H9 (cell line): ENCODE measurements at regions not wholly inside any gene's neighbourhood (a gene's known extent, or its start where the extent isn't known, plus 50 kb on each side); places are given as distances from the start of the nearest gene placed in this dataset.

Experiments used
- DNase-seq: peaks from one replicate; pipeline ENCODE4 v3.0.0-alpha.2; 2017
- H2AFZ ChIP-seq: one replicate; pipeline ENCODE4 v1.6.1; 2013; ENCODE audit warnings: mild to moderate bottlenecking, low read length, control low read depth, moderate library complexity
- H2AK5ac ChIP-seq: 2 replicates; pipeline ENCODE4 v1.6.1; 2013; ENCODE audit warnings: low read length, control low read depth, mixed read lengths; ENCODE audit not compliant: insufficient read length
- H2BK120ac ChIP-seq: one replicate; pipeline ENCODE4 v1.6.1; 2013; ENCODE audit warnings: low read depth, mild to moderate bottlenecking, low read length, control low read depth, inconsistent platforms; ENCODE audit not compliant: poor library complexity, severe bottlenecking
- H2BK12ac ChIP-seq: 2 replicates; pipeline ENCODE4 v1.6.1; 2013; ENCODE audit warnings: low read length, control low read depth, mixed read lengths, low read depth; ENCODE audit not compliant: insufficient read length
- H2BK15ac ChIP-seq: 2 replicates; pipeline ENCODE4 v1.6.1; 2013; ENCODE audit warnings: low read depth, low read length, control low read depth
- H2BK20ac ChIP-seq: one replicate; pipeline ENCODE4 v1.6.1; 2013; ENCODE audit warnings: low read depth, mild to moderate bottlenecking, low read length, control low read depth, inconsistent platforms; ENCODE audit not compliant: poor library complexity, severe bottlenecking
- H2BK5ac ChIP-seq: 2 replicates; pipeline ENCODE4 v1.6.1; 2013; ENCODE audit warnings: low read length, control low read depth, mixed read lengths; ENCODE audit not compliant: insufficient read length
- H3K14ac ChIP-seq: 2 replicates; pipeline ENCODE4 v1.6.1; 2013; ENCODE audit warnings: low read length, control low read depth; ENCODE audit not compliant: insufficient read depth
- H3K18ac ChIP-seq: 2 replicates; pipeline ENCODE4 v1.6.1; 2013; ENCODE audit warnings: low read depth, mild to moderate bottlenecking, mixed read lengths, low read length, control low read depth; ENCODE audit not compliant: insufficient read length
- H3K23ac ChIP-seq: 2 replicates; pipeline ENCODE4 v1.6.1; 2013; ENCODE audit warnings: low read length, control low read depth, mixed read lengths, low read depth; ENCODE audit not compliant: insufficient read length
- H3K23me2 ChIP-seq: 2 replicates; pipeline ENCODE4 v1.6.1; 2013; ENCODE audit warnings: low read depth, mild to moderate bottlenecking, mixed read lengths, low read length, control low read depth; ENCODE audit not compliant: insufficient read length, poor library complexity, severe bottlenecking
- H3K27ac ChIP-seq: 2 replicates; pipeline ENCODE4 v1.5.1; 2013; ENCODE audit warnings: low read length, control low read depth, mixed read lengths, low read depth; ENCODE audit not compliant: insufficient read length
- H3K27me3 ChIP-seq: 2 replicates; pipeline ENCODE4 v1.6.1; 2013; ENCODE audit warnings: low read length, control low read depth, inconsistent platforms; ENCODE audit not compliant: insufficient read depth
- H3K4ac ChIP-seq: 2 replicates; pipeline ENCODE4 v1.6.1; 2013; ENCODE audit warnings: low read depth, mild to moderate bottlenecking, control low read depth, inconsistent platforms, low read length, moderate library complexity
- H3K4me1 ChIP-seq: 2 replicates; pipeline ENCODE4 v1.6.1; 2013; ENCODE audit warnings: low read length, control low read depth, inconsistent platforms; ENCODE audit not compliant: insufficient read depth
- H3K4me2 ChIP-seq: 2 replicates; pipeline ENCODE4 v1.6.1; 2013; ENCODE audit warnings: low read length, control low read depth, mixed read lengths; ENCODE audit not compliant: insufficient read length, insufficient read depth
- H3K56ac ChIP-seq: 2 replicates; pipeline ENCODE4 v1.6.1; 2013; ENCODE audit warnings: low read depth, mild to moderate bottlenecking, mixed read lengths, low read length, control low read depth; ENCODE audit not compliant: insufficient read length
- H3K79me1 ChIP-seq: 2 replicates; pipeline ENCODE4 v1.6.1; 2013; ENCODE audit warnings: low read depth, mild to moderate bottlenecking, moderate library complexity, low read length, control low read depth, inconsistent platforms; ENCODE audit not compliant: insufficient read depth, poor library complexity, severe bottlenecking
- H3K79me2 ChIP-seq: 2 replicates; pipeline ENCODE4 v1.6.1; 2013; ENCODE audit warnings: low read length, control low read depth, inconsistent platforms; ENCODE audit not compliant: insufficient read depth
- H3K9ac ChIP-seq: 2 replicates; pipeline ENCODE4 v1.6.1; 2013; ENCODE audit warnings: low read length, control low read depth, mixed read lengths; ENCODE audit not compliant: insufficient read length; ENCODE audit errors: extremely low read depth
- H3K9me3 ChIP-seq: one replicate; pipeline ENCODE4 v1.6.1; 2013; ENCODE audit warnings: low read depth, low read length, inconsistent platforms; ENCODE audit not compliant: control insufficient read depth
- H3T11ph ChIP-seq: one replicate; pipeline ENCODE4 v1.6.1; 2013; ENCODE audit warnings: mild to moderate bottlenecking, low read length, control low read depth, inconsistent platforms
- H4K20me1 ChIP-seq: one replicate; pipeline ENCODE4 v1.6.1; 2013; ENCODE audit not compliant: control insufficient read depth, insufficient read length, insufficient read depth
- H4K5ac ChIP-seq: 2 replicates; pipeline ENCODE4 v1.6.1; 2013; ENCODE audit warnings: low read depth, mild to moderate bottlenecking, mixed read lengths, low read length, control low read depth; ENCODE audit not compliant: insufficient read length
- H4K8ac ChIP-seq: replicated peaks from 2 replicates; pipeline ENCODE4 v1.6.1; 2013; ENCODE audit warnings: low read length, control low read depth, mixed read lengths, low read depth; ENCODE audit not compliant: insufficient read length
- H4K91ac ChIP-seq: 2 replicates; pipeline ENCODE4 v1.6.1; 2013; ENCODE audit warnings: low read depth, mild to moderate bottlenecking, moderate library complexity, mixed read lengths, low read length, control low read depth; ENCODE audit not compliant: insufficient read length
- H3K27ac Mint-ChIP-seq, 3 experiments: 2 replicates in 2 of 3; 3 replicates in 1 of 3; pipeline ENCODE4 v1.8.0; 2020 to 2021; ENCODE audit warnings: mixed read lengths in 3 of 3, mild to moderate bottlenecking in 1 of 3, moderate library complexity in 1 of 3
- H3K27me3 Mint-ChIP-seq: 2 replicates; pipeline ENCODE4 v1.8.0; 2021; ENCODE audit warnings: low read depth, mild to moderate bottlenecking, moderate library complexity, mixed read lengths
- H3K36me3 Mint-ChIP-seq, 3 experiments: 2 replicates in 2 of 3; 3 replicates in 1 of 3; pipeline ENCODE4 v1.8.0; 2020 to 2021; ENCODE audit warnings: low read depth in 3 of 3, mixed read lengths in 3 of 3; ENCODE audit not compliant: insufficient read depth in 1 of 3
- H3K4me1 Mint-ChIP-seq, 2 experiments: 2 replicates each; pipeline ENCODE4 v1.8.0; 2020; ENCODE audit warnings: mixed read lengths in 2 of 2
- H3K4me3 Mint-ChIP-seq, 2 experiments: 2 replicates in 1 of 2; 3 replicates in 1 of 2; pipeline ENCODE4 v1.8.0; 2020 to 2021; ENCODE audit warnings: mild to moderate bottlenecking in 2 of 2, mixed read lengths in 2 of 2, moderate library complexity in 1 of 2
- H3K9me3 Mint-ChIP-seq, 2 experiments: 2 replicates in 1 of 2; 3 replicates in 1 of 2; pipeline ENCODE4 v1.8.0; 2020; ENCODE audit warnings: mild to moderate bottlenecking in 2 of 2, mixed read lengths in 2 of 2, moderate library complexity in 1 of 2
- WGBS: extraction: QIAGEN DNeasy Blood & Tissue Kit; methylation state at CpG from one replicate; pipeline ENCODE4 v1.1.7; 2013; ENCODE audit warnings: missing lambda C conversion rate, low lambda C conversion rate, mixed read lengths; ENCODE audit not compliant: insufficient read length; ENCODE audit errors: extremely low coverage; 5-methylcytosine and 5-hydroxymethylcytosine counted together
- TF ChIP-seq, protein P1 (sequence below): fragments of 200-600 bp; sonication (generic); conservative IDR thresholded peaks from 3 replicates; pipeline ENCODE4 v1.8.0; 2021; ENCODE audit warnings: antibody characterized with exemption, mild to moderate bottlenecking

DNA sequence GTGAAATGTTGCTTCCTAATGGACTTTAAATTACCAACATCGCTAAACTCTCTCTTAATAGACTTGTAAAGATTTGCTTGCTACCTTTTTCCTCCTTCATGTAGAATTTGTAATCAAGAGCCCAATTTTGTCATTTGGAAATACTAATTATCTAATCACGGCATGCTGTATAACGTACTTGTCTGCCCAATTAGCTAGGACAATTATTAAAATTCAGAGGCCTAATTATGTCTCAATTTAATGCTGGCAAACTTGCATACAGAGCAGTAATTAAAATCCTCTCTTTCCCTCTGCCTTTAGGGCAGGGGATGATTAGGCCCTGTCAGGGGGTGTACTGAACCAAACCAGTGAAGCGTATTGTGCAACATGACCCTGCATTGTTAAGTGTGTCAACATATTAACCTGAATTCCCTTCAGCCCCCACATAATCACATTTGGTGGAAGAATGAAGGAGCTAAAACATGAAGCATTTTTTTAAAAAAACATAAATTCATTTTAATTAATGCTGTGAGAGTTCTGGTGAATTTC lies 137.4 kb upstream of the BARHL2 start:
- H3K23me2 ChIP-seq, result peaks cover 15% of the 10 kb centered on the region
- H2AK5ac ChIP-seq, result no peak overlapping the region
- H3K18ac ChIP-seq, result no peak overlapping the region
- H3K79me1 ChIP-seq, result no peaks in the 10 kb centered on the region
- H3K27ac ChIP-seq, result no peak overlapping the region
- H2BK12ac ChIP-seq, result no peak overlapping the region
- H4K20me1 ChIP-seq, result no peaks in the 10 kb centered on the region
- no peak overlapping the region for H2BK5ac ChIP-seq
- DNase-seq, result no peak
- H3K23ac ChIP-seq, result no peak overlapping the region
- no peak overlapping the region for H4K8ac ChIP-seq
- H3K79me2 ChIP-seq, result no peaks in the 10 kb centered on the region
- no peak overlapping the region for H2AFZ ChIP-seq
- no peak overlapping the region for H2BK20ac ChIP-seq
- H3K36me3 Mint-ChIP-seq, result no peaks in the 10 kb centered on the region; a peak in 1 of 7 replicates
- no peak overlapping the region for H3K4me2 ChIP-seq
- peaks cover 41% of the 10 kb centered on the region for H3K27me3 Mint-ChIP-seq
- H3K14ac ChIP-seq, result no peak overlapping the region
- no peak overlapping the region for H3T11ph ChIP-seq
- TF ChIP-seq, protein P1, sequence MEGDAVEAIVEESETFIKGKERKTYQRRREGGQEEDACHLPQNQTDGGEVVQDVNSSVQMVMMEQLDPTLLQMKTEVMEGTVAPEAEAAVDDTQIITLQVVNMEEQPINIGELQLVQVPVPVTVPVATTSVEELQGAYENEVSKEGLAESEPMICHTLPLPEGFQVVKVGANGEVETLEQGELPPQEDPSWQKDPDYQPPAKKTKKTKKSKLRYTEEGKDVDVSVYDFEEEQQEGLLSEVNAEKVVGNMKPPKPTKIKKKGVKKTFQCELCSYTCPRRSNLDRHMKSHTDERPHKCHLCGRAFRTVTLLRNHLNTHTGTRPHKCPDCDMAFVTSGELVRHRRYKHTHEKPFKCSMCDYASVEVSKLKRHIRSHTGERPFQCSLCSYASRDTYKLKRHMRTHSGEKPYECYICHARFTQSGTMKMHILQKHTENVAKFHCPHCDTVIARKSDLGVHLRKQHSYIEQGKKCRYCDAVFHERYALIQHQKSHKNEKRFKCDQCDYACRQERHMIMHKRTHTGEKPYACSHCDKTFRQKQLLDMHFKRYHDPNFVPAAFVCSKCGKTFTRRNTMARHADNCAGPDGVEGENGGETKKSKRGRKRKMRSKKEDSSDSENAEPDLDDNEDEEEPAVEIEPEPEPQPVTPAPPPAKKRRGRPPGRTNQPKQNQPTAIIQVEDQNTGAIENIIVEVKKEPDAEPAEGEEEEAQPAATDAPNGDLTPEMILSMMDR, result no peak
- no peak overlapping the region for H3K27ac Mint-ChIP-seq
- no peaks in the 10 kb centered on the region for H3K9me3 ChIP-seq
- WGBS, result no CpG with 5 or more reads among the region's 4 CpGs
- H3K4me1 ChIP-seq, result no peaks in the 10 kb centered on the region; the same call in 1 of the 2 replicates
- H2BK15ac ChIP-seq, result no peak overlapping the region
- H4K5ac ChIP-seq, result no peak overlapping the region
- H4K91ac ChIP-seq, result no peak overlapping the region
- no peak overlapping the region for H3K4ac ChIP-seq
- peaks cover 9 to 18% of the 10 kb centered on the region in 2 experiments for H3K4me1 Mint-ChIP-seq
- no peaks in the 10 kb centered on the region for H3K9me3 Mint-ChIP-seq
- no peak overlapping the region for H3K9ac ChIP-seq
- no peak overlapping the region for H3K56ac ChIP-seq
- H3K27me3 ChIP-seq, result peaks cover 18% of the 10 kb centered on the region
- no peak overlapping the region for H2BK120ac ChIP-seq
- H3K4me3 Mint-ChIP-seq, result no peak overlapping the region
